WI38 (cell line): ENCODE measurements at regions not wholly inside any gene's neighbourhood (a gene's known extent, or its start where the extent isn't known, plus 50 kb on each side); places are given as distances from the start of the nearest gene placed in this dataset.

Experiments used
- H3K4me3 ChIP-seq: 2 replicates; pipeline ENCODE4 v1.5.1; 2011; ENCODE audit warnings: low read depth, mild to moderate bottlenecking, control low read depth, low read length
- TF ChIP-seq, protein P1 (sequence below): IDR thresholded peaks from 2 replicates; pipeline ENCODE4 v1.5.1; 2012; ENCODE audit warnings: low read depth, mild to moderate bottlenecking, control low read depth, low read length

DNA sequence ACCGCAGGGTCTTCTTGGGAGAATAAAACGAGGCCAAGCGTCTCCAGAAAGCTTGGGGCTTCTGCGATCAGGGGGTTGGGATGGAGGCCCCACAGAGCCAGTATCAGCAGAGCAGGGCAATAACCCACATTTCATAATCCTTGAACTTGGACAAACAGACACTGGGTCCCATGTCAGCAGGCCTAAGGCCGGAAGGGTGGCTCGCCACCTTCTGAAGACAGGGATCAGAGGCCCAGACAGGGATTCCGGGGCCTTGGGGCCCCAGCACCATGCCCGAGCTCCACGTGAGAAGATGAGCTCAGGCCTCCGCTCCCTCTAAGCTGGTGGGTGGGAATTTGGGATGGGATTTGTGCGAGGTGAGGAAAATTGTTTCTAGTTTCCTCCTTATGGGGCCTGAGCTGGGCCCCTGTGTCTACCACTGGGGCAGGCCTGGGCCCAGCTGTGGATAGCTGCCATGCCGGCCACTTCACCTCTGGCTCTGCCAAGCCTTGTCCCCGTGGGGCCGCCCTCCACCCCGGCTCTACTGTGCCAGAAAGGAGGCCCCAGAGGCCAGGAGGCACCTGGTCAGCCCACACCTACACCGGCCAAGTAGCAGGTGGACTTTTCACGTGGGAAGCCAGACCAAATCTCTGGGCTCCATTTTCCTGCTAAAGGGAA is 67.2 kb upstream of the DLK1 start:
- H3K4me3 ChIP-seq: no peak overlapping the region

DNA sequence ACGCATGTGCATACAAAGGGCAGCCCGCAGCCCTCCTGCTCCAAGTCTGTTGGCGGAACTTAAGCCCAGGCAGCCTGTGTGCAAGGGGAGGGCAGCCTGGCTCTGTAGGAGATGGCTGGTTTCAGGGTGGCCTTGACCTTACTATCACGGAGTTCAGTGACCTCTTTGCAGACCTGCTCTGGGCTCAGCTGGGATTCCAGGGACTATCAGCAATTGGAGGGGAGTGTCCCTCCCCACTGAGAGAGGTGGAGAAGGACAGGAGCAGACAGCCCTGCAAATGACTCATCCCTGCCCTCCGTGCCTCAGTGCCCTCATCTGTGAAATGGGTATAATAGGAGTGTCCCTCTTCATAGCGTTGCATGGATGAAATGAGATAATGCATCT is 66.2 kb upstream of the DLK1 start:
- H3K4me3 ChIP-seq: no peak overlapping the region
- TF ChIP-seq, protein P1, sequence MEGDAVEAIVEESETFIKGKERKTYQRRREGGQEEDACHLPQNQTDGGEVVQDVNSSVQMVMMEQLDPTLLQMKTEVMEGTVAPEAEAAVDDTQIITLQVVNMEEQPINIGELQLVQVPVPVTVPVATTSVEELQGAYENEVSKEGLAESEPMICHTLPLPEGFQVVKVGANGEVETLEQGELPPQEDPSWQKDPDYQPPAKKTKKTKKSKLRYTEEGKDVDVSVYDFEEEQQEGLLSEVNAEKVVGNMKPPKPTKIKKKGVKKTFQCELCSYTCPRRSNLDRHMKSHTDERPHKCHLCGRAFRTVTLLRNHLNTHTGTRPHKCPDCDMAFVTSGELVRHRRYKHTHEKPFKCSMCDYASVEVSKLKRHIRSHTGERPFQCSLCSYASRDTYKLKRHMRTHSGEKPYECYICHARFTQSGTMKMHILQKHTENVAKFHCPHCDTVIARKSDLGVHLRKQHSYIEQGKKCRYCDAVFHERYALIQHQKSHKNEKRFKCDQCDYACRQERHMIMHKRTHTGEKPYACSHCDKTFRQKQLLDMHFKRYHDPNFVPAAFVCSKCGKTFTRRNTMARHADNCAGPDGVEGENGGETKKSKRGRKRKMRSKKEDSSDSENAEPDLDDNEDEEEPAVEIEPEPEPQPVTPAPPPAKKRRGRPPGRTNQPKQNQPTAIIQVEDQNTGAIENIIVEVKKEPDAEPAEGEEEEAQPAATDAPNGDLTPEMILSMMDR: no peak

More for the DNA sequence above, 67.2 kb upstream of the DLK1 start:
- TF ChIP-seq, protein P1: no peak

DNA sequence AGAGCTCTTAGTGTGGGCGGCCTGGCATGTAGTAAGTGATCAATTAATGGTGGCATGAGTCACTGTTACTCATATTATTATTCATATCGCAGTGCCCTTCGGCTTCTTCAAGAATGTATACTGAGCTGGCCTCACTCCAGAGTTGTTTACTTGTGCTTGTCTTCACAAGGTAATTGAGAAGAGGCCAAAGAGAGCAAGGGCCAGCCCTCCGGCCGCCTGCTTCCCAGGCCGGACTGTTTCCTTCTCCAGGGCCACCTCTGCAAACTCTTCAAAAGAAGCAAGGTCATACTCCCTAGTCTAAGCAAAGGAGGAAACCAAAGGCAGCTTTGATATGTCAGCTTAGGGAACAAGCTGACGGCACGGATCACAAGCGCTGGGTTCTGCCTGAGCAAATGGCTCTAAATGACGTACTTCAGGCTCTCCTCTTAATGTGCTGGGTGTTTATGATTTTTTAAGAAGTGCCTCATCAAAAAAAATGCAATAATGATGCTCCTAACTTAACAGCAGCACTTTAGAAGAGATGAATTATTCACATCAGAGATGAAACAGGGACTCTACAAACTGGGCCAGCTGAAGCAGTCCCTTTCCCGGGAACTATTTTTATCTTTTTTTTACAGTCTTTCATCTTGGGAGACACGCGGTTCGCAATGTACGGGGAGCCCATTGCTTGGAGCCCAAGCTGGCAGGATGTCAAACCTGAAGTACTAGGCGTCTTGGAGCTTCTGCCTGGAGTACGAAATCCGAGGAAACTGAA is 65.6 kb upstream of the DLK1 start:
- TF ChIP-seq, protein P1: no peak
- H3K4me3 ChIP-seq: no peak overlapping the region

DNA sequence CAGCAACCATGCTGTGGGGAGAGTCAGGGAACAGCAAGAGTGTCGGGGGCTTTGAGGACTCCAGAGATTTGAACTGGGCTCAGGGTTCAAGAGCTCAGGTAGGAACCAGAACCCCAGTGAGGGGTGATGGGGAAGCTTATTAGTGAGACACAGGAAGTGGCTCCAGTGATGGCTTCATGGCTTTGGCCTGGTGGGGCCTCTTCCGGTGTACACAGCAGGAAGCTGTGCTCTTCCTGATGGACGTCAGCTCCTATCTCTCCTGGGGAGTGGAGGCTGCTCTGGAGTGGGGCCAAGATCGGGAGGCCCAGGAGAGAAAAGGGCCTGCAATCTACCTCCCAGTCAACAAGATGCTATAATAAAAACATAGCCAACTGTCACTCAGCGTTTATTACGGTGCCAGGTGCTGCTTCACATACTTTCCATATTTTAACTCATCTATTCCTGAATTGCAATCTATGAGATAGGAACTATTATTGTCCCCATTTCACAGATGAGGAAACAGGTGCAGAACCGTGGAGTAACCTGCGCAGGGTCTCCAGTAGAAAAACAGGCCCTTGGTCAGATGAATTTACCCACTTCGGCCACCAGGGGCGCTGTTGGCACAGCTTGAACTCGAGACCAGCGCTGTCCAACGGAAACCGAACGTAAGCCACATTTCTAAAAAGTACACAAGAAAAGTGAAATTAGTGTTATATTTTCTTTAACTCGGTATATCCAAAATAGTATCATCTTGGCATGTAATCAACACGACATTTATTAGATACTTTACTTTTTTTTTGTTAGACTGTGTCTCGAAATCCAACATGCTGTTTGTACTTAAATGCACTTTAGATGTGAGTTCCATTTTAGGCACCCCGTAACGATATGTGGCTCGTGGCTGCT is 63.6 kb upstream of the DLK1 start:
- TF ChIP-seq, protein P1: peak; percentile 68
- no peak overlapping the region for H3K4me3 ChIP-seq

DNA sequence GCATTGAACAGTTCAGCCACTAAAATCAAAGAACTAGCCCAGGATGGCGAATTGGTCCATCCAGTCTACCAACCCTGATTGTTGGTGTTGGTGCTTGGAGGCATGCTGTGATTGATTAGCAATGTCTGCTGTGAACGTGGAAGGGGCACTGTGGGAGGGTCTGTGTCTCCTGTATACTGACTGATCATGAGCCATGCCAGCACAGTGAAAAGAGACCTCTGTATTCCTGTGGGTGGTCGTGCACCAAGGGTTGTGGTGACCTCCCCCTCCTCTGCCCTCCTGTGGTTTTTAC is 63.0 kb upstream of the DLK1 start:
- TF ChIP-seq, protein P1: no peak
- no peak overlapping the region for H3K4me3 ChIP-seq

DNA sequence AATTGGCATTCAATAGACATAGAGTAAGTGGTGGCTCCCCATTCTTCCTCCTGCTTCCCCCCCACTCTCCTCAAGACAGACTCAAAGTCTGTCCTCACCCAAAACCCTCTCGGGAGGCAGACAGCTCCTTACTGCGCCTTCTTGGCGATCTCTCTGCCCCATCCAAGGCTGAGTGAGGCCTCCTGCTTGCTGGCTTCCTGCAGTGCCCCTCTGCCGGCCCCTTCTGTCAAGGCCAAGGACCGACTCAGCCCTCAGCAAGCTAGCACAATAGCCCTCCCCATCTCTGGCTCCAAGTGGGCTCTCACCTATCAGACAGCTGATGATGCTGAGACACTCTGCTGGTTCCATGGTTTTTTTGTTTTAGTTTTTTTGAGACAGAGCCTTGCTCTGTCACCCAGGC is 62.5 kb upstream of the DLK1 start:
- no peak overlapping the region for H3K4me3 ChIP-seq
- TF ChIP-seq, protein P1: no peak
